ENCODE measurements at regions not wholly inside any gene's neighbourhood (a gene's known extent, or its start where the extent isn't known, plus 50 kb on each side); places are given as distances from the start of the nearest gene placed in this dataset.

- no peak for DNase-seq
These were observed 379.4 kb downstream of the FBXW7 start for GRCh38 chr4:152156442-152156841.

DNA sequence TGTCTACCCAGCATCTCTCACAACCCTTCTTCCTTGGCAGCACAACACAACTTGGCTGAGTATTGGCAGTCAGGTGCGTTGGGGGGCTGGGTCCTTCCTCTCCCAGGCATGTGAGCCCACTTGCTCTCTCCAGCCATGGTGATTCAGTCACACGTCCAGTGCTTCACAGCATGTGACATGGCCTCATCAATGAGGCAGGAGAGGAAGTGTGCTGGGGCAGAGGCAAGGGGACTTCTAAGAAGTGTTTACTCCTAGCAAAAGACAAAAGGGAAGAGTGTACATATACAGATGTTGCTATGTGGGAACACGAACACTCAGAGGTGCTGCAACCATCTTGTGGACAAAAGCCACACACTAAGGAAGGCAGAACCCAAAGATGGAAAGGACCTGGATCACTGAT, 380.8 kb downstream of the FBXW7 start:
- no peak for DNase-seq

DNA sequence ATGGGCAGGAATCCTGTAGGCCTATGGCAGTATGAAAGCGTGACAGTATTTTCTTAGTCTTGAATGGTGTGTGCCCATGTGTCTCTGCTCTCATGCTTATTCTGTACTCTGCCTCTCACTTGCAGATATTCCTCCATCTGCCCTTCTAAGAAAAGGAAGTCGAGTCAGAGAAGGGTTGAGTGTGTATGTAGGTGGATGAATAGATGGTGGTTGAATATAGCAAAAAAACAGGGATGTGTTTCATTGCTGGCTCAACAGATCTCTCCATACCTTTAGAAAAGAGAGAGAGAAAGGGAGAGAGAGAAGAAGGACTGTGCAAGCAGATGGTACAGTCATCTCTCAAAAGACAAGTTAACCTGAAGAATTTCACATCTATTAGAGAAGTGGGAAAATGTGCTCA, 381.5 kb downstream of the FBXW7 start:
- DNase-seq = no peak

- DNase-seq = no peak
These were observed 382.2 kb downstream of the FBXW7 start for GRCh38 chr4:152153476-152154270.

DNA sequence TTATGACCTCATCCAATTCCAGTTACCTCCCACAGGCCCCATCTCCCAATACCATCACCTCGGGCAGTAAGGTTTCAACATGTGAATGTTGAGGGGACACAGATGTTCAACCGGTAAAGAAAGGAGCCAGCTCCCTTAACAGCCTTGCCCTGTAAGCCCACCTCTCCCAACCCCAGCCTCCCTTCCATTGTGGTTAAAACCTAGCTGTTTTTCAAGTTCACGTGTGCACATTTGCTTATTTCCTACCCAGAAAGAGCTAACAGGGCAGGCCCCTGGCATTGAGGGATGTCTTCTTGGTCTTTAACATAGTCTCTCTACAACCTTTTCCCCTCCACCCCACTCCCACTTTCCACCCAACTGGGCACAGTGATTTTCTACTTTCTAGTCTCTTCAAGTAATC, 385.7 kb downstream of the FBXW7 start:
- DNase-seq = no peak

DNA sequence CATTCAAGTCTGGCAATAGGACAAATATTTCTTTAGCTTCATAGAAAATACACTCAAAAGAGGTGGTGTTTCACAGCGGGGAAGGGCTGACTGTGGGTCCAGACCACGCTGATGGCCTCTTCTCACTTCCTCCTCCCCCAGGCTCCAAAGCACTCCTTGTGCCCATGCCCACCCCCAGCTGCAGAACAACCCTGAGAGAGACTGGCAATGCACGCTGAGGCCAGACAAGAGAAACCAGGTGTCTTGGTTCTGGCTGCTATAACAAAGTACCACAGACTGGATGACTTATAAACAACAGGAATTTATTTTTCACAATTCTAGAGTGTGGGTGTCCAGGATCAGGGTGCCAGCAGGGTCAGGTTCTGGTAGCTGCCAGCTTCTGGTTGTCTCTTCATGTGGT, 386.1 kb downstream of the FBXW7 start:
- no peak for DNase-seq

DNA sequence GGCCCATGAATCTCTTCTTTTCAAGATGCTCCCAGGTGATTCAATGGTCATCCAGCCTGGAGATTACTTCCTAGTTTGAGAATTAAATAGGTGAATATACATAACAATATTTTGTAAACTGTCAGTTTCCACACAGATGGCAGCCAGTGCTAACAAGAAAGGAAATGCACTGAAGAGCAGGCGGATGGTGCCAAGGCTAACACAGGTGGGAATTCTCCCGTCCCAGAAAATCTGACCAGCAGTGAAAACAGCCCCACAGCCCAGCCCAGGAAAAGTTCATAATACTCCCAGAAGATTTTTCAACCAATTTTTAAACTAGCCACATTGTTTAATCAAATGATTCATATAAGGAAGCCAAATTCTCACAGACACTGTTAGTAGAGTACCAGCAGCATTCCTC, 387.2 kb upstream of the GATB start:
- no peak for DNase-seq

DNA sequence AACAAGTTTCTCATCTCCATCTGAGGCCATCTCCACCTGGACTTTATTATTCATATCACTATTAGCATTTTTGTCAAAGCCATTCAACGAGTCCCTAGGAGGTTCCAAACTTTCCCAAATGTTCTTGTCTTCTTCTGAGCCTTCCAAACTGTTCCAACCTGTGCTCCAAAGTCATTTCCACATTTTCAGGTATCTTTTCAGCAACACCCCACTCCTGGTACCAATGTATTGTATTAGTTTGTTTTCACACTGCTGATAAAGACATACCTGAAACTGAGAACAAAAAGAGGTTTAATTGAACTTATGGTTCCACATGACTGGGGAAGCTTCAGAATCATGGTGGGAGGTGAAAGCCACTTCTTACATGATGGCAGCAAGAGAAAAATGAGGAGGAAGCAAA, 385.4 kb upstream of the GATB start:
- DNase-seq = no peak

- no peak for DNase-seq
These were observed 383.0 kb upstream of the GATB start for GRCh38 chr4:152143806-152144205.

DNA sequence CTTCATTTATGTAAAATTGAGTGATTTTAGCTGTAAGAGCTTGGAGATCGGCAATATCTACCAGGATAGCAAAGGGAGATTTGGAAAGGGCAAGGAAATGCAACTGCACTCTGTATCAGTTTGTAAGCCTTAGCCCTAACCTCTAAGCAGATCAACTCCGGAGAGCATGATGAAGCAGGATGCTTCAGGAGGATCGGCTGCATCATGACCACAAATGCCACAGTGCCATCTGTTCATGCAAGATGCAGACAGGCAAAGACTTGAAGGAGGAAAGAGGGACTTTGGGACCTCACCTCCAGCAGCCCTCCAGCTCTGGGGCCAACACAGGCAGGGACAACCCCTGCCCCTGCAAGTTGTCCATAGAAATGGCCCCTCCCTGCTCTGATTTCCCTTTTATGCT, 377.6 kb upstream of the GATB start:
- no peak for DNase-seq

DNA sequence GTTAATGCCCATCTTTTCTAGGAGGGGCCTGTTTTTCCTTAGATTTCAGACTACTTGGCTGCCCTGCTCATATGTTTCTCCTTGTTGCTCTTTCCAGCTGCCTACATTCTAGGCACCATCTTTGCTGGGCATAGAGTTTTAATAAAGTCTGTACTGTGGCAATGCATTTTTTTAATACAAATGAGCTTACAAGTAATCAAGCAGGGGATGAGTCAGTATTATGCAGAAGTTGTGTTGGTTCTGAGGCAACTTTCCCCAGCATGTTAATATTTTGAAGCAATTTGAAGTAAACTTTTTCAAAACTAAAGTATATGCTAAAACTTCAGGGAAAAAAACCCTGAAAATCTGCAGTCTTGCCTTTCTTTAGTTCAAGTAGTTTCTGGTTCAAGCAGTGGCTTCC, 372.0 kb upstream of the GATB start:
- DNase-seq = no peak

- DNase-seq = no peak
These were observed 367.5 kb upstream of the GATB start for GRCh38 chr4:152128356-152128755.

GRCh38 chr4:152126238-152126637, 365.4 kb upstream of the GATB start:
- DNase-seq = no peak

DNA sequence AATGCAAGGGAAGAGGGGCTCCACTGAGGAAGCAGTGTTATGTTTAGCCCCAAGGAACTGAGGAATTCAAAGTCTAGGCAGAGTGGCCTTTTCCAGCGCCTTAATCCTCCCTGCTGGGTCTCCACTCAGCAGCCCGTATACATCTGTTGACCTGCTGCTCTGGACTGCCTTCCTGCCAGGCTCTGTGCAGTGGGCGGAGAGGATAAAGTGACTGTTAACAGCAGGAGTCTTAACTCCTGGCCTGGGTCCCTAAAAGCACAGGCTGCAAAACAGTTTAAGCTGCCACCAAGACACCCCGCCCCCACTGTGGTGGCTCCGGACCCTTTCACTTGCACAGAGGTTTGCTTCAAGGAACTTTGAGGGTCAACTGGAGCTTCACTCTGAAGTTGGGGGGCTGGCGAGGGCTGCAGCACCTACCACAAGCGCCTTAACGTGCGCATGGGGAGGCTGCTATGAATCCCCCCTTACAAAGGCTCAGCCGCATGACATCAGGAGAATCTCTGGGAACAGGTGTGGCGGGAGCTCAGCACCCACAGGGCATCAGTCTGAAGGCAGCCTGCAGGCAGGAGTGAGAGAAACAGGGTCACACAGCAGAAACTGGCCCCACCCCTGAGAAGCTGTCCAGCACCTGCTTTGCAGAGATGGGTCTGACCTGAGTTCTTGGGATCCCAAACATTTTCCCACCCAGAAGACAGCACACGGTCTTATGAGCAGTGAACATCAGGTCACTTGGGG, 358.2 kb upstream of the GATB start:
- DNase-seq = no peak

- DNase-seq = no peak
These were observed 357.2 kb upstream of the GATB start for GRCh38 chr4:152117933-152118507.

- no peak for DNase-seq
These were observed 356.7 kb upstream of the GATB start for GRCh38 chr4:152117520-152117919.

GRCh38 chr4:152117054-152117453, 356.2 kb upstream of the GATB start:
- no peak for DNase-seq

GRCh38 chr4:152115794-152116193, 355.0 kb upstream of the GATB start:
- no peak for DNase-seq

DNA sequence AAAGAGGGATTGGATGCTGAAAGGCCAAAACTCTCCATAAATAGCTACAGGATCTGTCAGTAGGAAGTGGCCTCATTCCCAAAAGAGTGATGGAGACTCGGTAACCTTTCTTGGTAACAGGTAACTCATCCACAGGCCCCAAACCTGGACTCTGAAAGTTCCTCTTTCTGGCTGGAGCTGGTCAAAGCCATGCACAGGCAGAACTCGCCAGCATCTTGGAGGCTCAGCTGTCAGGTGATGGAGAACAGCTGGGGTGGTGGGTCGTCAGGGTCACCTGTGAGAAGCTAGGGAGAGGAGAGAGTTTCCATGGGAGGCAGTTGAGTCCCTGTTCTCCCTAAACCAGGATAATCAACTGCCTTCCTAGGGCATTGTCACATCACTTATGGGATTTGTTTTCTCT, 354.3 kb upstream of the GATB start:
- no peak for DNase-seq

DNA sequence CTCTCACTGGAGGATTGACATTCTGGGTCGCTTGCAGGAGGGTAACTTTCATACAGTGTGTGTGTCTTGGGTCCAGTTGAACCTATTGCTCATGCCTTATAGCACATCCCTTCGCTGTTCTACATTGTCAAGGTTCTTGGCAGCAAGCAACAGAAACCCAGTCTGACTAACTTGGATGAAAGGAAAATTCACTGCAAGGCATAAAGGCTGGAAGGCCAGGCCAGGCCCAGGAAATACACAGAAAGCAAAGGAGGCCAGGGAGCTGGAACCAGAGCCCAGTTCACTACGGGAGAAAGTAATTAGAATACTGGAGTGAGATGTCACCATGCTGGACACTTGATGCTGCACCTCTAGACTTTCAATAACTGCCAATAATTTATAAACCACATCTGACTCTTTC, 353.8 kb upstream of the GATB start:
- DNase-seq = no peak

DNA sequence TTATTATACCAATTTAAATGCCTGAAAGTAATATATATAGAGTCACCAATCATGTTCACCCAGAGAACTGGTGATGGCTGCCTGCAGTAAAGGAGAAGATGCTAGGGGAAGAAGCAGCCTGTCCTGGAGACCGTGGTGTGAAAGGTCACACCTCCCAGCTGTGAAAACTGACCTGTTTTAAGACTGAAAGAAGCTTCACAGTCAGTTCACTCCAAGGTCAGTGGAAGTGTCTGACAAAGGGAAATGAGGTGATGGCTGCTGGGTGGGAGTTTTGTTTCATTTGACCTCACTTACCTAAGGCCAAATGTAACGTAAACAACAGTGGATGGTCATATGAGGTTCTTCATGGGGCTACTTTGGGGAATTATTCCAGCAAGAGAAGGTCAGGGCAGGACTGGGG, 352.1 kb upstream of the GATB start:
- no peak for DNase-seq

DNA sequence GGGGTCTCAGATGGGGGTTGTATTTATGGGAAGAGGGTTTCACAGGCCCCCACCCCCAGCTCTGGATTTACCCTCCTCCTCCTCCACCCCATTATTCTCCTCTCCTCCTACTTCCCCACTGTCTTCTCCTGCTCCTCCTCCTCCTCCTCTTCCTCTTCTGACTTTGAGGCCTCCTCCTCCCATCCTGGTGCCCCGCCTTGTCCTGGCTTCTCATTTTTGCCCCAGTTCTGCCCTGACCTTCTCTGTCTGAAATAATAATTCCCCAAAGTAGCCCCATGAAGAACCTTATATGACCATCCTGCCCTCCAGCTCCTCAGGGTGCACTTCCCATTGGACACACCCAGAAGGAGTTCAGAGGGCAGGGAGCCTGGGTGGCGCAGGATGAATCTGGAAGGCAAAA, 351.4 kb upstream of the GATB start:
- no peak for DNase-seq

DNA sequence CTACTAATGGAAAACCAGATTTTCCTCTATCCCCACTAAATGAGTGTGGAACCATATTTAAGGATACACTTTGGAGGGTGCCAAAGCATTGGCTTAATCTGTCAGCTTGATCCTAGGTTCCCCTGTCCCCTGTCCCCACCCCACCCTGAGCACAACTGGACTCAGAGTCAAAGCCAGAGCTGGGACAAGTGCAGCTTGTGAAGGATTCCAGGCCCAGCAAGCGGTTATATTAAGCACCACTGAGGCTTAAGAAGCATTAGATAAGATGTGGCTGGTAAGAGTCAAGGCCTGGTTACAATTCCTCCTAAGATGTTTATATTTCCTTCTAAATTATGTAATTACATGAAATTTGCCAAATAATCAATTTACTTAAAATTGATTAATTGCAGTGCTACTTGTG, 350.0 kb upstream of the GATB start:
- DNase-seq = no peak

All from SIG-M5 (cell line).